HFFc6 (cell line): ENCODE measurements at regions not wholly inside any gene's neighbourhood (a gene's known extent, or its start where the extent isn't known, plus 50 kb on each side); places are given as distances from the start of the nearest gene placed in this dataset.

ENCODE experiments used
- DNase-seq: peaks from one replicate; pipeline ENCODE4 v3.0.0-alpha.2; 2018
- H3K27ac Mint-ChIP-seq: 2 replicates; pipeline ENCODE4 v1.8.0; 2020; ENCODE audit warnings: mild to moderate bottlenecking, mixed read lengths
- H3K27me3 Mint-ChIP-seq: 2 replicates; pipeline ENCODE4 v1.8.0; 2021; ENCODE audit warnings: mild to moderate bottlenecking, moderate library complexity, mixed read lengths; ENCODE audit not compliant: insufficient read depth
- H3K36me3 Mint-ChIP-seq: 2 replicates; pipeline ENCODE4 v1.8.0; 2021; ENCODE audit warnings: low read depth, mixed read lengths
- H3K4me1 Mint-ChIP-seq: 2 replicates; pipeline ENCODE4 v1.8.0; 2020; ENCODE audit warnings: low read depth, mixed read lengths
- H3K4me3 Mint-ChIP-seq: 2 replicates; pipeline ENCODE4 v1.8.0; 2020; ENCODE audit warnings: mild to moderate bottlenecking, moderate library complexity, mixed read lengths
- H3K9me3 Mint-ChIP-seq: 2 replicates; pipeline ENCODE4 v1.8.0; 2020; ENCODE audit warnings: mild to moderate bottlenecking, mixed read lengths
- CTCF ChIP-seq: fragments of 200-600 bp; sonication (generic); IDR thresholded peaks from 2 replicates; pipeline ENCODE4 v1.5.0; 2021; ENCODE audit warnings: antibody characterized with exemption, mild to moderate bottlenecking

- Mint-ChIP-seq H3K27ac (no peak overlapping the region), H3K9me3 (peaks cover 52% of the 10 kb centered on the region), H3K36me3 (peaks cover 41% of the 10 kb centered on the region), H3K4me1 (peaks cover 13% of the 10 kb centered on the region), H3K27me3 (no peaks in the 10 kb centered on the region), H3K4me3 (no peak overlapping the region)
- TF ChIP-seq CTCF = no peak
- no peak for DNase-seq
These were observed 265.3 kb downstream of the ZEB2 start for GRCh38 chr2:144254342-144255235.

GRCh38 chr2:144253743-144254142 lies 266.2 kb downstream of the ZEB2 start:
- H3K4me1 Mint-ChIP-seq = peaks cover 13% of the 10 kb centered on the region
- H3K36me3 Mint-ChIP-seq = peaks cover 41% of the 10 kb centered on the region
- no peaks in the 10 kb centered on the region for H3K27me3 Mint-ChIP-seq
- no peak for TF ChIP-seq CTCF
- no peak overlapping the region for H3K27ac Mint-ChIP-seq
- H3K9me3 Mint-ChIP-seq = peaks cover 52% of the 10 kb centered on the region
- no peak overlapping the region for H3K4me3 Mint-ChIP-seq
- DNase-seq = no peak

GRCh38 chr2:144252694-144253093 lies 267.2 kb downstream of the ZEB2 start:
- Mint-ChIP-seq H3K4me3 (no peak overlapping the region), H3K27ac (no peak overlapping the region), H3K9me3 (peaks cover 41% of the 10 kb centered on the region), H3K27me3 (no peaks in the 10 kb centered on the region), H3K36me3 (peaks cover 31% of the 10 kb centered on the region), H3K4me1 (peaks cover 13% of the 10 kb centered on the region)
- DNase-seq = no peak
- TF ChIP-seq CTCF = no peak

GRCh38 chr2:144249035-144249637 lies 270.8 kb downstream of the ZEB2 start:
- peak overlapping the region; percentile 53; the same call in 1 of the 2 replicates for H3K27ac Mint-ChIP-seq
- peaks cover 13% of the 10 kb centered on the region for H3K36me3 Mint-ChIP-seq
- DNase-seq = no peak
- H3K4me1 Mint-ChIP-seq = peaks cover 6% of the 10 kb centered on the region
- TF ChIP-seq CTCF = no peak
- H3K9me3 Mint-ChIP-seq = peaks cover 19% of the 10 kb centered on the region
- no peaks in the 10 kb centered on the region for H3K27me3 Mint-ChIP-seq
- H3K4me3 Mint-ChIP-seq = peak overlapping the region; percentile 23; the same call in 1 of the 2 replicates

- peaks cover 11% of the 10 kb centered on the region for H3K36me3 Mint-ChIP-seq
- DNase-seq = no peak
- H3K9me3 Mint-ChIP-seq = peaks cover 13% of the 10 kb centered on the region
- no peaks in the 10 kb centered on the region for H3K27me3 Mint-ChIP-seq
- H3K4me1 Mint-ChIP-seq = peaks cover 6% of the 10 kb centered on the region
- TF ChIP-seq CTCF = no peak
- H3K4me3 Mint-ChIP-seq = peak overlapping the region; percentile 23; the same call in 1 of the 2 replicates
- H3K27ac Mint-ChIP-seq = peak overlapping the region; percentile 53; the same call in 1 of the 2 replicates
These were observed 271.4 kb downstream of the ZEB2 start for GRCh38 chr2:144248350-144249034.
